T-helper 1 cell (primary cell): ENCODE measurements at regions not wholly inside any gene's neighbourhood (a gene's known extent, or its start where the extent isn't known, plus 50 kb on each side); places are given as distances from the start of the nearest gene placed in this dataset.

Experiments used
- DNase-seq, 5 donors: peaks; one replicate each; pipeline ENCODE4 v3.0.0-alpha.2; 2012 to 2020

DNA sequence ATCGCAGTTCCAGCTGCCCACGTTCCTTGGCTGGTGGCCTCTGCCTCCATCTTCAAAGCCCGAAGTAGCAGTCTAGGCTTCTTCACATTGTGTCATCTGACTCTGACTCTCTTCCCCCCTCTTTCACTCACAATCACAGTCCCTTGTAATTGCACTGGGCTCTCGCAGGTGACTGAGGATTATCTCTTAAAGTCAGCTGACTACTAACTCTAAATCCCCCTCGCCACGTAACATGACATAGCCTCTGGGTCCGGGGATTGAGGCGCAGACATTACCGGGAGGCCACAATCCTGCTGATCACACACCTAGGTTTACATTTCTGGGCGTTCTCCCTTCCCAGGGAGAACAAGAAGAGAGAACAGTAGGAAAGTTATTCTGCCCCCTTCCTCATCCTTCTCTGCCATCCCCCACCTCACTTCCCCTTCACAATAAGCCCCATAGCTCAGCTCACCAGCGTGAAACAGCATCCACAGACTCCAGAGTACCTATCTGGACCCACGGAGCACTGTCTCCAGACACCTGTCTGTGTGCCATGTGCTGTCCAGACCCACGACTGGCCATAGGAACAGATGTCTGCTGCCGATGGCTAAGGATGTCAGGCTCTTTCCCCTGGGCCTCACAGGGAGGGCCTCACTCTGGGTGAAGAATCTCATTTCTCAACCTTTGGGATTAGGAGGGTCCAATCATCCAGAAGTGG, 64.3 kb upstream of the FZD7 start:
- no peak for DNase-seq

DNA sequence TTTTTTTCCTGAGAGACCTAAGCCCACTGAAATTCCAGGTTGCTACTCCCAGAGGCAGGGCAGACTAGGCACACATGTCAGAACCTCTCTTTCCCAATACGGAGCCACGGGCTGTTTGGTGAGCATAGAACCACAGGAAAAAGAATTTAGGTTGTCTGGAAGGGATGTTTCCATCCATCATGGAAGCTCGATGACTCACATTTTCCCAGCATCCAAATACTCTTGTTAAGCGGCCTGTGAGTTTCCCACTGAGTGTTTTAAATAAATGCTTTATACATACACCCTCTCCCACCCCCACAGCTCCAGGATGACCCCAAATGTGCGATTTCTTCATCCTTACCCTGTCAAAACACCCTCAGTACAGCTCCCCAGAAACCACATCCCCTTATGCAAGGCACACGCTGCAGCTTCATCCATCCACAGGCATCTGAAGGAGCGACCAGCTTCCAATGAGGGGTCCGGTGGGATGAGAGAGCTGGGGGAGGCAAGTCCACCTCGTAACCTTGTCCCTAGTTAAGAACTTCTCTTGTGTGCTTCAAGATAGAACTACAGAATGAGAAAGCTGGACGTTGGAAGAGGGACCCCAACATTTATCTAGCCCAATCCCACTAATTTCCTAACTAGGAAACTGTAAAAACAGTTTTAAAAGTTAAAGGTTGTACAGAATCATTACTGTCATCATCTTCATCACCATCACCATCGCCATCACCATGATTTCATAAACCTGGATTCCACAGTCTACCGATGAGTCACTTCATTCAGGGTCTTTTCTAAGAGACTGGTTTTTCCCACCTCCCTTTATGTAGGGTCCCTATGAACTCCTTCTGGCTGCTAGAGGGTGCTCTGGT, 63.5 kb upstream of the FZD7 start:
- DNase-seq: no peak

DNA sequence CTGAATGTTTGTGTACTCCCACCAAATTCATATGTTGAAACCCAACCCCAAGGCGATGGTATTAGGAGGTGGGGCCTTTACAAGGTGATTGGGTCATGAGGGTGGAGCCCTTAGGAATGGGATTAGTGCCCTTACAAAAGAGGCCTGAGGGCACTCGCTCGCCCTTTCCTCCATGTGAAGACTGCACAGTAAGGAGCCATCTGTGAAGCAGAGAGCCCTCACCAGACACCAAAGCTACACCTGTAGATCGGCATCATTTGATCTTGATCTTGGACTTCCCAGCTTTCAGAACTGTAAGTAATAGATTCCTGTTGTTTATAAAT, 62.9 kb upstream of the FZD7 start:
- DNase-seq: no peak

DNA sequence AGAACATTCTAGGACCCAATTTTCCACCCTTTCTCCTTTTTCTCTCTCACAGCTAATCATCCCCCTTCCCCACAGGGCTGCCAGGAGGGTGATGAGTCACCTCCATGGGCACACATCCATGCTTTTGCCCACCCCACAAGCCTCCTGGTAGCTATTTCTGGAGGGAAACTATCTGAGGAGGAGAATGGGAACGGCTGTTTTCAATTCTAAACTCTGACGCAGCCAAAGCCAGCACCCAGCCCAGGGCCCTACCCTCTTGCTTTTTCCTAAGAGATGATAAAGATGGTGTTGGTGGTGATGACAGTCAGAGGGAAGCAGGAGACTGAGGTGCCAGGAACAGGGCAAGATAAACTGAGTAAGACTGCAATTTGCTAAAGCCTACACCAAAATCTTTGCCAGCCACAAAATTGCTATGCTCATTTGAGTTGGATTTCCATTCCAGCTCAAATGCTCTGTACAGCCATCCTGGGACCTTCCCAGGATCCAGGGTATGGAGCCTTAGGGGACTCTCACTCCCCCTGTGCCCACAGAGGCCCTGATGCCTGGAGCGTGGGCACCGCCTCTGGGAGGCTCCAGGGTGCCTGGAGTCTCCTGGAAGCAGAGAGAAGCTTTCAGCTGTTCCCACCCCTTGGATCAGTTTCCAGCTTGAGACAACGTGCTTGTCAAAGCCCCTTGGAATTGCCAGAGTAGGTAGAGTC, 62.0 kb upstream of the FZD7 start:
- no peak for DNase-seq

DNA sequence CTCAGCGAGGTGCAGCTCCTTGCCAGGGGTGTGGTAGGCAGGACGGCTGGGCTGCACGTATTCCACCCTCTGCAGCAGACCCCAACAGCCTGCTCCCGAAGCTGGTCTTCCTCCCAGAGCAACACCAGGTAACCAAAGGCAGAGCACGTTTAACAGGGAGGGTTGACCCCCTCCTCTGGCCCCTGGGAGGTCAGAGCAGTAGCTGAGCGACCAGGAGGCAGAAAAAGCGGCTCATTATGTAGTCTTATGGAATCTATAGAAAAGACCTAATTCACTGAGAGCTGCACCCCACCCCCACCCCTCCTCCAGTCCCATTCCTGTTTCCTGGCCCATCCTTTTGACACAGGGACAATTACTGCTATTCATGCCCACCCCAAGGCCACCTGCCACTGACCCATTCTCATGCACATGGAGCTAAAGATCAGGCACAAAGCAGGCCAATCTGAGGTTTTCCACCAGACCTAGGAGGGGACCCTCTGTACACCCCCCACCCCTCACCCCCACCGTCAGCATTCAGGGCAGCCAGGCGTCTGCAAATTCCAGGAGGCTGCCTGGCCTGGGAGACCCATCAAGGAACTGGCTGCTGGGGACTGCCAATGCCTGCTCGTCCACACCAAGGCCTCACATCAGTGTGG, 60.9 kb upstream of the FZD7 start:
- no peak for DNase-seq

DNA sequence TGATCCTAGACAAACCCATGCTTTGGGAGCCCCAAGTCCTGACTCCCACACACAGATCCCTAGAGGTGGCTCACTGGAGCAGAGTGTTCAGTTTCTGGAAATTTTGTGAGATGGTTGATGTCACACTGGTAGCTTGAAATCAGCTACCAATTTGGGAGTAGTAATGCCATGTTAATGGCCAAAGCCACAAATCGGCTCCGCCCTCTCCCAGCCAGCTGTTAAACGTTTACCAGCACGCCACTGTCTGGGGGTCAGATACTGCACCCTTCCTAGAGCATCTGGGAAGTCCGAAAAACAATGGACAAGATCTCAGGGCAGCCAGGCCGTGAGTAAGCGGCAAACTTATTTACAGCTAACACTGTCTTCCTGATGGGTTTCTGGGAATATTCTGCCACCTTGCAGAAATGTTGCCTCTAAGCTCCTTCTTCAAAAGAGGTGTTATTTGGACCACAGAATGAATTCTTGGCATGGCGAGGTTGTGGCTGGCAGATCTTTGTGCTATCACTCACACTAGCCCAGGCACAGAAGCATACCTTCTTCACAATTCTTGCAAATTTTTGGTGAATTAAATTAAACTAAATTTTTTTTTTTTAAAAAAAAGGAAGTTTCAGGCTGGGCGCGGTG, 60.2 kb upstream of the FZD7 start:
- no peak for DNase-seq

DNA sequence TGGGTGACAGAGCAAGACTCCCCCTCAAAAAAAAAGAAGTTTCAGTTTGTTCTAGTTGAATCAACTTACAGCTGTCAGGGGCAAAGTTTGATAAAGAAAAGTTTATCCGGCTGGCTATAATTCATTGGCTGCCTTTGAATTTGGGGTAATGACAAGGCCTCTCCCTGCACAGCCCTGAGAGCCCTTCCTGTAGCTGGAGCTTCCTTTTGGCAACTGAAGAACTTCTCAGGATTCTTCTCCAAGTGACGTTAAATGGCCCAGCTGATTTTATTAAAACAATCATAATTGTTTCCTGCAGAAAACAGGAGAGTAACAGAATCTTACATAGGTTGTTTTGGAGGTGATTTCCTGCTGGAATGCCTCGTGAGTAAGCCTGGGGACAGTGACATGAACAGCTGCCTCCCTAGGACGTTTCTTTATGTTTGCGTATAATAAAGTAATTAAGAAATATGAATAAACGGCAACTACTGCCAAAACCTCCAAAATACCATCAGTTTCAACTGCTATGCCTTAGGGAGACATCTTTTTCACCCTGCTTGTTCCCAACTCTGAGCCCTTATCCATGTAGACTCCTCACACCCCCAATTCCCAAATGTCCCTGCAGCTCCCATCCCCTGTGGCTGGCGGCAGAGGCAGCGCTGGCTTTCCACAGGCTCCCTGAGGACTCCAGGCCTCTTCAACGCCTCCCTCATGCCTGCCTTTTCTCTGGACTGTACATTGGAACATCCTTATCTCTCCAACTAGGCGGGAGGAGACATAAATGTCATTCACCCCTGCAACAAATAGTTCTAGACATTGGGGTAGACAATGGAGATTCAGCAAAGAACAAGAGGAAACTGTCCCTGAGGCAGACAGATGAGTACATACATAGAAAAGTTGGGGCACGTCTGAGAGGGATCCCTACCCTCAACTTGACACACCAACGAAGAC, 59.2 kb upstream of the FZD7 start:
- no peak for DNase-seq

DNA sequence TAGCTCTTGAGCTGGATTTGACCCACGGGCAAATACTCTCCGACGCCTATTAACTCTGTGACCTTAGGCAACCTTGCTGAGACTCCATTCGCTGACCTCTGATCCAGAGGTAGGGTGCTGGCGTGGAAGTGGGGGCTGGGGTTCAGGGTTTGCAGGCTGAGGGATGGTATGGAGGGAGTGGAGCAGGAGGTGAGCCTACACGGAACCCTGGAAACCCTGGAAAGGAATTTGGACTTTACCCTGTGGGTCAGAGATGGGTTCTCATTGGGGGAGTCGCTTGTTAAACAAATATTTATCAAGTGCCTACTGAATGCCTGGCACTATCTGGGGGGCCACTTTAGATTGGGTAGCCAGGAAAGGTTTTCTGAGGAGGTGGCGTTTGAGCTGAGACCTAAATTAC, 58.2 kb upstream of the FZD7 start:
- DNase-seq: no peak

DNA sequence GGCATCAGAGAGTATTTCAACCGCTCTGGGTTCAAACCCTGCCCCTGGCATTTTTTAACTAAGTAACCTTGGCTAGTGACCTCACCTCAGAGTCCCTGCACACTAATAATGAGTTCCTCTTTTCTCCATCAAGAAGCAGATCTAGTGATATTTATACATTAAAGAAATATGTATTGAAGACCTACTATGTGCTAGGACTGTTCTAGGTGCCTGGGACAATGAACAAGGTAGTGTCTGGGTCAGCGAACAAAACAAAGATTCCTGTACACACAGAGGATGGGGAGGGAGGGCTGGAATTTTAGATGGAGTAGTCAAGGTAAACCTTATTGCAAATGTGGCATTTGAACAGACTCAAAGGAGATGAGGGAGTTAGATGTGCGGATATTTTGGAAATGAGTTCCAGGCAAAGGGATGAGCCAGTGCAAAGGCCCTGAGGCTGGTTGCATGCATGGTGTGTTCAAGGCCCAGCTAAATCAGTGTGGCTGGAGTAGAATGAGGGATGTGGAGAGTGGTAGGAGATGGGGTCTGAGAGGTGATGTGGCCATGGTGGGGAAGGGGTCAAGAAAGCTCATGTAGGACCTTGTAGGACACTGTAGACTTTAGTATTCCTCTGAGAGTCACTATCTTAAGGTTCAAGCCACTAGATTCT, 57.6 kb upstream of the FZD7 start:
- no peak for DNase-seq

DNA sequence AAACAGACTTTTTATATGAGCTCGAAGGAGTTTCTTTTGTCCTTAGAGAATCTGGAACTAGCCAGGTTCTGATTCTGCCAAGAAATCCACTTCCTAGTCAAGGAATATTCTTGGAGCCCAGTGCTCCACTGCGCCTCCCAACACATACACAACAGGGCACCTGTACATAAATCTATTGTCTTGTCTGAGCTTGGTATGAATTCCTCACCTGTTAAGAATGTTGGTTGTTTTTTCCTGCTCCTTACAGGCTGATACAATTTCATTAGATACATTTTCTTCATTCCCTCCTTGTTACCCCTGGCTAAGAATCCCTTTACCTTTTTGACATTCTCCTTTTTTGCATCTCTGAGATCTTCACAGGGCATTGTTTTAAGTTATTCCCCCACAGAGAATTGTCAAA, 56.0 kb upstream of the FZD7 start:
- DNase-seq: no peak

DNA sequence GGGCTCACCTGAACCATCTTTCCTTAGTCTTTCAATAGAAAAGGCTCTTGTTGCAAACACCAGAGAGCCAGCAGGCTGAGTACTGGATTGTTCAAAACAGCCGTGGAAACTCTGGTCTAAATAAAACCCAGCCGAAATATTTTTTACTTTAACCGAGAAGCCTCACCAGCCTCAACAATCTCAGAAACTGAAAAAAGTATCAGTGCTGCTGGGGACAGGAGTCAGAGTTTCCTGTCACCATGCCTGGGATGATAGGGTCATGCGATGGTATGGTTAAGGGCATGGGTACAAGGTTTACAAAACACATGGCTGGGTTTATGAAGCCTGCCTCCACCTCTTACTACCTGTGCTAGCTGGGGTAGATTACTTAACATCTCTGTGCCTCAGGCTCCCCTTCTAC, 55.3 kb upstream of the FZD7 start:
- no peak for DNase-seq

DNA sequence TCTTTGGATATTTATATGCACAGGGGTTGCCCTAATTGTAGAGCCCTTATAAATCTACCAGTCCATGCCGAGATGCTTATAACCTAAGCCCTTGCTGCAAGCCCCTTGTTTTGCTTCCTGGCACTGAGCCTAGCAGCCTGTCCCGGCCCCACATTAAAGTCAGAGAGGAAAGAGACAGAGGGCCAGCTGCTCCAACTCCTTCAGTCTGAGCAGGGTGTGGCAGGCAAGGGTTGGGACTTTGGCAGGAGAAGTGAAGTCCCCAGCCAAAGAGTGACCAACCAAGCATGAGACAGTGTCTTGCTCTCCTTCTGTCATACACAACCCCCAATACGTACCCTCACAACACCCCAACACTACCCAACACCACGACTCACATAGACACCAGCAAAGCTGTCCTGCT, 54.7 kb upstream of the FZD7 start:
- DNase-seq: no peak

DNA sequence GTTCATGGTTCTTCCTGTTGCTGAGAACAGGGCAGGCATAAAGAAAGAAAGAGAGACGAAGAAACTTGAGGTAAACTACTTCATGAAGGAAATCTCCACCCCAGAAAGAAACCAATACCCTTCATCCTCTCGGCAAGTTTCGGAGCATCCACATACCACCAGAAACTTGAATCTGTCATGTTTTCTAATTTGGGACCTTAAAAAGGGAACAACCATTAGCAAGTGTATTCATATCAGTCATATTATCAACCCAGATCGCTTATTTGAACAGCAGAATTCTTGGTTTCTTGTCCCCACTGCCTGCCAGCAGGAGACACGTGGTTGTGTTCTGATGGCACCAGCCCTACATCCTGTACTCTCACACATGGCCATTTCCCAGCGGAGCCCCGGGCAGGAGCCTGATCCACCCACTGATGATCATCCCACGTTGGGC, 53.2 kb upstream of the FZD7 start:
- no peak for DNase-seq

DNA sequence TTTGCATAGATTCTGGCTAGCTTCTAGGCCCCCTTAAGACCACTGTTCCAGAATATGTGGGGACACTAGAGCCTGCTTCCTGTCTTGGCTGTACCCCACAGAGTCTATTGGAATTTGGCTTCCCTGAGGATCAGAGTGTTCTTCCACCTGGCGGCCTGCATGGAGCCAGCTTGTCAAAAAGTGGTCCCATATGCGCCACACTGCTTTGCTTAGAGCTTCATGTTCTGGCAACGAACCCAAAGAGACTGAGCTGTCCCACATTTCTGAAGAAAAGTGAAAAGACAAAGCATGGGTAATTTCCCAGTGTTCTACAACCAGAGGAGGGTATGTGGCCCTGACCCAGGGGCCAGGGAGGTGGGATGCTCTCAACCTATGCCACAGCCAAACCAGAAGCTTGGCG, 52.7 kb upstream of the FZD7 start:
- DNase-seq: no peak

DNA sequence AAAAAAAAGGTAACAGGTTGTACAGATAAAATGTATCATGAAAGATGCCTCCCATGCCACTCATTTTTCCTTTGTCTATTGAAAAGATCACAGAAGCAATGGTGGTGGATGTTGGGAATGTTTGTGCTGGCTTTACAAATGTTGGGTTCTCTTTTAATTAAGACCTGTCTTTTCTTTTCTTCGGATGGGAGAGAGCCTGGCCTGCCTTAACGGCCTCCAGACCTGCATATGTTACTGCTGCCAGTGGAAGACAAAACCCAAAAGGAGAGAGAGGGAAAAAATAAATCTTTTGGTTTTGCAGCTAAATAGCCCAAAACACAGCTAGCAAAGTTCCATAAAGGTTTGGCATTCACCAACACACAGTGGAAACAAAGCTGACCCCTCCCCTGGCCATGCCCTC, 50.5 kb upstream of the FZD7 start:
- DNase-seq: no peak

DNA sequence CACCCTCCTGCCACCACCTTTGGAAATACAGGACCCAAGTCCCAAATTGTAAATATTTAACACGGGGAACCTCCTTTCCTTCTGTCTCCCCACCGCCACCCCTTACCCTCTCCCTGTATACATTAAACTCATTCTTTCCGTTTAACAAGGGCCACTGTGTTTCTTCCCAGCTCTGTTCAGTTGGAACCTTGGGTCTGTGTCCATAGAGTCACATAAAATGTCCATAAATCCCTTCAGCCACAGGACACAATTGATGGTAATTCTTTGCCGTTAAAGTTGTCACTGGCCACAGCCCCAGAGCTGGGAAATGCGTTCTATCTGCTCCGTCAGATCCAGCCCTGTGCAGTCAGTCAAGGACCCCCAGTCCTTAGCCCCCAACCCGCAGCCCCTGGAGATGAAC, 49.9 kb upstream of the FZD7 start:
- DNase-seq: no peak
